ENCODE measurements at regions not wholly inside any gene's neighbourhood (a gene's known extent, or its start where the extent isn't known, plus 50 kb on each side); places are given as distances from the start of the nearest gene placed in this dataset.
"Not testable (repeated sequence)": the region's sequence is repeated elsewhere in the genome, so short reads cannot be mapped to it uniquely, and the experiment has no call there.

- Histone ChIP-seq H3K4me3 (no peak overlapping the region), H3K4me1 (no peaks in the 10 kb centered on the region), H3K27me3 (no peaks in the 10 kb centered on the region), H3K36me3 (no peaks in the 10 kb centered on the region), H3K27ac (no peak overlapping the region), H3K9me3 (no peaks in the 10 kb centered on the region)
- no peak for TF ChIP-seq CTCF (IDR thresholded peaks at IDR 0.05)
- intact Hi-C loops (cut with DNase I) = no loop called here
- DNase-seq = no peak
- ATAC-seq = no peak
Observed at GRCh38 chr7:25742316-25742715, 409.7 kb upstream of the NFE2L3 start.

GRCh38 chr7:25743670-25744451, 408.1 kb upstream of the NFE2L3 start:
- H3K27me3 ChIP-seq; H3K36me3 ChIP-seq; H3K9me3 ChIP-seq; H3K4me3 ChIP-seq; intact Hi-C loops (cut with DNase I); H3K27ac ChIP-seq; ATAC-seq; H3K4me1 ChIP-seq: not testable (repeated sequence)
- DNase-seq = peak in 1 of 4 donors; percentile 43

GRCh38 chr7:25750744-25751508, 401.1 kb upstream of the NFE2L3 start:
- H3K4me1 ChIP-seq = no peaks in the 10 kb centered on the region
- ATAC-seq (peak; percentile 82), DNase-seq (no peak)
- H3K4me3 ChIP-seq = no peak overlapping the region
- peak overlapping the region in 1 of 2 donors; percentile 77 for H3K27ac ChIP-seq
- H3K27me3 ChIP-seq = no peaks in the 10 kb centered on the region
- intact Hi-C loops (cut with DNase I) = no loop called here
- TF ChIP-seq CTCF (IDR thresholded peaks at IDR 0.05) = no peak
- H3K9me3 ChIP-seq = no peaks in the 10 kb centered on the region
- no peaks in the 10 kb centered on the region for H3K36me3 ChIP-seq

- H3K36me3 ChIP-seq = no peaks in the 10 kb centered on the region
- H3K9me3 ChIP-seq = no peaks in the 10 kb centered on the region
- no peak overlapping the region for H3K27ac ChIP-seq
- DNase-seq (no peak), ATAC-seq (no peak)
- no peaks in the 10 kb centered on the region for H3K27me3 ChIP-seq
- H3K4me3 ChIP-seq = no peak overlapping the region
- no peak for TF ChIP-seq CTCF (IDR thresholded peaks at IDR 0.05)
- peaks cover 0 to 4% of the 10 kb centered on the region in 2 donors for H3K4me1 ChIP-seq
- intact Hi-C loops (cut with DNase I) = no loop called here
Observed at GRCh38 chr7:25752154-25752553, 399.8 kb upstream of the NFE2L3 start.

- ATAC-seq (no peak), DNase-seq (no peak)
- intact Hi-C loops (cut with DNase I) = no loop called here
Observed at GRCh38 chr7:25752967-25753791, 398.8 kb upstream of the NFE2L3 start.

More at GRCh38 chr7:25752967-25753791, 398.8 kb upstream of the NFE2L3 start:
- Histone ChIP-seq H3K4me1 (peaks cover 0 to 4% of the 10 kb centered on the region in 2 donors), H3K36me3 (no peaks in the 10 kb centered on the region), H3K9me3 (no peaks in the 10 kb centered on the region), H3K27me3 (no peaks in the 10 kb centered on the region), H3K27ac (no peak overlapping the region), H3K4me3 (no peak overlapping the region)
- no peak for TF ChIP-seq CTCF (IDR thresholded peaks at IDR 0.05)

All from left lung (tissue), 4 donors.